GM21390 (cell line): ENCODE measurements at regions not wholly inside any gene's neighbourhood (a gene's known extent, or its start where the extent isn't known, plus 50 kb on each side); places are given as distances from the start of the nearest gene placed in this dataset.
"Not testable (repeated sequence)": the region's sequence is repeated elsewhere in the genome, so short reads cannot be mapped to it uniquely, and the experiment has no call there.

Experiments used
- ATAC-seq: cut with Tn5 transposase; IDR thresholded peaks from one replicate; pipeline ENCODE4 v1.9.1; 2021; ENCODE audit not compliant: unreplicated experiment

DNA sequence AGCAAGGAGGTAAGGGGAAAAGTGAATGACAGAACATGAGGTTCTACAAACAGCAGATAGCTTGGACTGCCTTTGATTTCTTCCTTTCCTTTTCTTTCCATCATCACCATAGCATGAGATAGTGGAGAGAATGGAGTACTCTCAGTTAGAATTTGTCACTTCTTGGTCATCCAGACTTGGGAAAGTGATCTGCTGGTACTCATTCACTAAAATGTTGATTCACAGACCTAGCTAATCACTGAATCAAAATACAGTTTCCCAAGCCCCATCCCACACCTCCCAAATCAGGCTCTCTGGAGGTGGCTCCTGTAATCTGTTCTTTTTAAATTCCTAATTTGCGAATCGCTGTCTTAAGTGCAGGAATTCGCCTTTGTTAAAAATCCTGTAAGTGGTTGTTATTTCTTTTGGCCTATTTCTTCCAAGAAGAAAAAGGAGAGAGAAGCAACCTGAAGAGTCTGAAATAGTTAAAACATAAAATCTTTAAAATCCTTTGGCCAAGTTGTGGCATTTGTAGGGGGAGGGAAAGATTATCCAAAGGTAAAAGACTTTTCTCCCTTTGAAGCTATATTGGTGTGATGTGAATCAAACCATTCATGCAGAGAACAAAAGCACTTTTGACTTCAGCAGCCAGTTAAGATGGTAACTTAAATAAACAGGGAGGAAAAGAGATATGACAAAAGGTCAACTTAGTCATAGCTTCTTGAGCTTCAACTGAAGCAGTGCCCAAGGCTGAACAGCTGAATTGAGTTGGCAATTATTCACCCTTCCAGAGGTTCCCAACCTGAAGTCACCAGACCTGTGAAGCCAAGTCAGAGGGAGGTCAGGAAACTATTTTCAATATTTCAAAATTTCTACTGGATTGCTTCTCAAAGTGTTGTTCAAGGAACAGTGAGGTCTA is 255.1 kb upstream of the KRR1 start:
- ATAC-seq, result no peak

DNA sequence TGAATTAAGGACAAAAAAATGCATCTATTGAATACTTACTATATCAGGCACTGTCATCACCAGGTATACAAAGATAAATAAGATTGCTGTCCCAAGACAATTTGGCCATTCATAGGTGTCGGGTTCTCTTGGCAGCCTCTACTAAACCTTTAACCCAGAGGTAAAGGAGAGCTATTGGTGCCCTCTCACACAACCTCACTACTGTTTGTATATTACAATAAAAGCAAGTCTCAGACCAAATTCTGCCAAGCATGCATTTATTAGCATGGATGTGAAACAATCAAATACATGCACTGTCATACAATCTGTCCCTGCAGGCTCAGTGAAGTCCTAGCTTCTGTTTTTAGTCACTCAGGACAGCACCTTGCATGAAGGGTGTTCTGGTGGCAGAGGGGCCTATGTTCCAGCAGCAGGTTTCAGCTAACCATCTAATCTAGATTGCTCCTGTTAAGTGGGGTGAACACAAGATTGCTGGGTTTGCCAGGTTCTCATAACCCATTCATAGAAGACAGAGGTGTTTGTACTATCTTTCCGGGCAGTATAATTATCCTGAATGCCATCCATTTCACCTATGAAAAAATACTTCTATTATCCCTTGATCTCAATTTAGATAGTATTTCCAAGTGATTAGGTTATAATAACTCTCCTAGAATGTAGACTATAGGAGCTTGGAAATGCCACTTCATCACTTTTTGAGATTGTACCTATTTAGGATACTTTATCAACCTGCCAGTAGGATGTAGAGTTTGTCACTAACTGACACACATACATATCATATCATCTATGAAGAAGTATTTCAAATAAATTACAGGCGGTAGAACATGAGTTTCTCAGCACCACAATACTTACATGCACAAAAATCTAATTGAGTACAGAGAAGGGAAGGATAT is 254.0 kb upstream of the KRR1 start:
- ATAC-seq, result no peak

DNA sequence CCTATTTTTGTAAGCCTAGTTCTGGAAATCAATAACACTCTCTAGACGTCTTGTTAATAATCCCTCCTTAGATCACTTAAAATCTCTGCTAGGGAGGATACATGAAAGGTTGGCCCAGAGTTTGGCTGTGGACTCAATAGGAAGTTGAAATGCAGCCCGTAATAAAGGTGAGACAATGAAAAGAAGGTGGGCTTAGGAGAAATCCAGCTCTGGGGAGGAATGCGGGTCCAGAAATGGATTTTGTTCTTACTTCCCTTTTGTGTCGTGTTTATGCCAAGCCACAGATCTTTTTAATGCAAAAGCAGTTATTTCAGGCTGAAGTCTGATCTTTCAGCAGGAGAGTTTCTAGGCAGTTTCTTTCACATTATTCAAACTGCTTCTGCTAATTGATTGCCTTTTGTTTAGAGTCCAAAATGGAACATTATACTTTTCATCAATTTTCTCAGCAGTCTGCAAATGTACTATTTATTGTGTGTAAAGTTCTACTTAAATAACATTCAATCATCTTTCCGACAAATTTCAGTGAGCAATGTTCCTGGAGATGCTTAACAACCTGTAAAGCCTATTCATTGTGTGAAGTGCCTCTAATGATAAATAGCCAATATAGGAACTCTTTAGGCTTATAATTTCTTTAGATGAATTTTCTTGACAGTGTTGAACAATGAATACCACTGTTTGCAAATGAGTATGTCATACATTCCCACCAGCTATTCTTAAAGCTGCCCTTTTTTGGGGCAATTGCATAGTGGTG is 252.9 kb upstream of the KRR1 start:
- no peak for ATAC-seq

DNA sequence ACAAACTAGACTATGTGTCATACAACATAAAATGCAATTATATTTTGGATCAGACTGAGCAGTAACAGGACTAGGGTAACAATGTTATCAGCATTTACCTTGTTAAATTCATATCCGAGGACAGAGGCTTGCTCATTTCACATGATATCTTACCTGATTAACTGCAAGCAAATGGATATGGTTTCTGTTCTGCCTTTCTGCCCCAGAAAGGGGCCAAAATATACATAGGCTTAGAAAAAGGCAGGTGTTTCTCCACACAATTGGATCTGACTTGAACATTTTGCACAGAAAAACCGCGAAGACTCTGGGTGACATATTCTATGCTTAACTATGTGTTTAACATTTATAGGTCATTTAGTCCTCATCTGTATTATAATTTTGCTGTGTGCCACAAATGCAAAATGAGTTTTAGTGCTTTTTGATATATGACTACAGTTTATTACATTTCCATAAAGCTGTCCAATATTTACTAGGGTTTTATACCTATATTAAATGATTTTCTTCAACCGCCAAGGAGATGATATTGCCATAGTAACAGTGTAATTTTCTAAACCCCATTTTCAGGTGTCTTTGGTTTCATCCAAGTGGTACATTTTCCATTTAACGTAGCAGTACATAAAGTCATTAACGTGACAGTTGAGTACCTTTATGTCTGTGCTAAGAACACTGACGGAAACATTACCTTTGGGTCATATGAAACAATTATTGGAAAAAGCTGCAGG is 249.3 kb upstream of the KRR1 start:
- ATAC-seq, result no peak

DNA sequence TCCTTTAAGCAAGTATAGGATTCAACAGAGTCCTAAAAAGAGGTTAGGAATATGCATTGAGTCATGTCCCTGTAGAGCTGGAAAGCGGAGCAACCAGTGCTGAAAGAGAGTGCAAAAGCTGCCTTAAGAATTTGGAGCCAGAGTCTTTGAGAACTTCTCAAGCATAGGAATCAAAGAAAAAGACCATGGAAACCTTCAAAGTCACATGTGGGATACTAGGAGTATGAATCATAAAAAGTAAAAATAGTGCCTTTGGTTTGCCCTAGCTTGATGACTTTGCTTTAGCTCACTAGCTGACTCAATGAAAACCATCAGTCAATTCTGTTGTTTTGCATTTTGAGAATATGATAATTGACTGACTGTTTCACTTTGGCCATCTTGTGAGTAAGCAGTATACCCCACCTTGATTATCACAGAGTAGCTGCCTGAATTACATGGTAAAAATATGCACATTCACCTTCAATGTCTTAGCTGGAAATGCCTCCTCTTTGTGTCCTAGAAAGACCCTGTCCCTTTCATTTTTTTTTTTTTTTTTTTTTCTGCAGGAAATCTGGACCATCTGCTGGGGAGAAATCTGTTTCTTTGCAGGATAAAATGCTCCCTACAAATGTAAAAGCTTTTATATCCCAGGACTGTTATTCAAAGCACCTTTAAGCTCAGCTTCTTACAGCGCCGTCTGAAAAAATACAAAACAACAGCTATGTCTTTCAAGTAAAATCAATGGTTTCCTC is 248.6 kb upstream of the KRR1 start:
- ATAC-seq, result no peak

DNA sequence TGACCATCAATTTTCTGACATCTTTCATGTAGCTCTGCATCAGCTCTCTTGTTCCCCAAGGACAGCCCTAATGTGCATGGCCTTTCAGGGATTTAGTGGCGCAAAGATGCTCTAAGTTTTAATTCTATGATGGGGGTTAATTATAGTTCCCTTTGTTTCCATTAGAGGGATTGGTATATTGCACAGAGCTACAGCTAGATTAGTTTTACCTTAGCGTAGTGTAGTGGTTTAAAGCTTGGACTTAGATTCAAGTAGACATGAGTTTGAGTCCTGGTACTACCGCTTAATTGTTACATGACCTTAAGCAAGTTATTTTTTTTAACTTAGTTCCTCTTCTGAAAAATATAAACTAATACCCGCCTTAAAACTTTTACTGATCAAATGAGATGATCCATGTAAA is 247.8 kb upstream of the KRR1 start:
- ATAC-seq, result no peak

DNA sequence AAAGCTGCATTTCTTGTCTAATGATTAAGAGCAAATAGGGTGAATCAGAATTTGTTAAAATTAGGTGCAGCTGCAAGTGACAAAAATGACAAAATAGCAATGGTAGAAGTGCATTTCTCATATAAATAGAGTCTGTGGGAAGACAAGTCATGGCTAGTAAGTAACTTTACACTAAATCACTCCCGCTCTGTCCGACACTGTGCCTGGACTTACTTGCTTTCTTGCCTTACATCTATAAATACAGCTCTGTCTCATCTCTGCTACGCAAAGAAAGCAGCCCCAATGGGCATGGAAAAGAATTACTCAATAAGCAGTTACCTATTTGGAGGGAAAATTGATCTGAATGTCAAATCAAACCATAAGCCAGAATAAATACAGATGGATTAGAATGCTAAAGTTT is 245.4 kb upstream of the KRR1 start:
- no peak for ATAC-seq

DNA sequence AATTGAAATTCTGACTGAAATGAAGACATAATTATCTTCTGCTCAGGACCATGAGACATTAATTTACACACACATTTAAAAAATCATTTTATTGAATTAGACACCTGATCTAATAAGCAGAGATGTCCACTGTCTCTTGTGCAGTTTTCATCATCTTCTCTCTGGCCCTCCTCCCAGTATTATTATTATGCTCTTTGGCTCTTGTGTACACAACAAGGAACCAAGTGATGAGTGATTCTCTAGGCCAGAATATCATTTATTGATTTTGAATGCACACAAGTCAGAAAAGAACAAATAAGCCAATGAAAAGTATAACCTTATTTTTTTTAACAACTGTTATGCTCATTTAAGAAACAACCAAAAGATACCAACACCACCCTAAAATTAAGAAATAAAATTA is 244.7 kb upstream of the KRR1 start:
- ATAC-seq, result no peak

DNA sequence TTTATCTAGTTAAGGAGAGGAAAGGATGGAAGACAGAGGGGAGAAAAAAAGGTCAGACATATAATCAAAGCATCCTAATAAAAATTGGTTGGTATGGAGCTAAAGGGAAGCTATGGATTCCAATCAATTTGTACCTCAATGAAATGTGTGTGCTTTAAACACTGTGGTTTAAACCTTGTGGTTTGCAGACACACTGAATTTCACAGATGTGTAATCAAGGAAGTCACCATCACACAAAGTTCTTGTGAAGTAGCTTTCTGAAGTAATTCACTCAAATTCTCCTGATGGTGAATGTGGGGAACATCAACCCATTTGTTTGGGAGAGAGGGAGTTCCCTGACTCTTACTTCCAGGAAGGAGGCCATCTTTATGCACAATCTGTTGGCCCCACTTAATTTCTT is 243.3 kb upstream of the KRR1 start:
- ATAC-seq, result no peak

DNA sequence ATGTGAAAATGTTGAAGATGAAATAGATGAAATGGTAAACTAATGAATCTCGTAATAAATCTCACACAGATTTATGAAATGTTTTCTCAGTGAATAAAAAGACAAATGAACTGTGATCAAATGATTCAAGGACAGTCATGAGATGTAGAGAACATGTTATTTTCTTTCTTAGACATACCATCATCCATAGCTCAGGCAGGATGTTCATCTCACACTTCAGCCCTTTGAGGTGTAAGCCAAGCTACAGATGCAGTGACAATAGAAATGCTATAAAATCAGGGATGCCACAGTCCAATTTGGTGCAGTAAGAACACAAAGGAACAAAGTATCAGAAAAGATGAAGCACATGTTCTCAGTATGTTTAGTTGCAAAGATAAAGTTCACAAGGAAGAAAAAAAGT is 242.7 kb upstream of the KRR1 start:
- ATAC-seq, result no peak

DNA sequence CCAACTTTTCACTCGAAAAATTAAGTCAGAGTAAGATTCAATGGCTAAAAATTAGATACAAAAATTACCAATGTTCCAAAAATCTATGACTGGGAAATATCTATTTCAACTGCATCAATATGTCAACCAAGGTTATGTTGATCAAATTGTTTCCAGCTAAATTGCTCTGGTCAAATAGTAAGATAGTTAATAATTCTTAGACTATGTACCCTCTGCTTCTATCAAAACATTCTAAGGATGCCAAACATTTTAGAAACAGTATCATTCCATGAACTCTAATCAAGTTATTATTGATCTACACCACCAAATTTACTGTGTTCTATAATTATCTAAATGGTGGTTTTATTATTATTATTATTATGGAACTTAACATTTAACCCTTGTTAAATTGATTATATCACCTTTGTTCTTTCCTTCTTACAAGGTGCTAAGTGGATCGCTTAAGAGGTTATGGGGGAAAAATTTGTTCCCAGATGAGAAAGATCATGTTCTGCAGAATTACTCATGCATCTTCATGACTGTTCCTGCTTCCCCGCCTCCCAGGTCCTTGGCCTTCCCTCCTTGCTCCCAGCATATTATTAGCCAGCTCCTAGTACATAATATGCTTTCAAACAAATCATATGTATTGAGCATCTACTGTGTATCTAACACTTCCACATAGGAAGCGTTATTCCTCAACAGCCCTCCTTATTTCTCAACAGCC is 240.5 kb upstream of the KRR1 start:
- no peak for ATAC-seq

DNA sequence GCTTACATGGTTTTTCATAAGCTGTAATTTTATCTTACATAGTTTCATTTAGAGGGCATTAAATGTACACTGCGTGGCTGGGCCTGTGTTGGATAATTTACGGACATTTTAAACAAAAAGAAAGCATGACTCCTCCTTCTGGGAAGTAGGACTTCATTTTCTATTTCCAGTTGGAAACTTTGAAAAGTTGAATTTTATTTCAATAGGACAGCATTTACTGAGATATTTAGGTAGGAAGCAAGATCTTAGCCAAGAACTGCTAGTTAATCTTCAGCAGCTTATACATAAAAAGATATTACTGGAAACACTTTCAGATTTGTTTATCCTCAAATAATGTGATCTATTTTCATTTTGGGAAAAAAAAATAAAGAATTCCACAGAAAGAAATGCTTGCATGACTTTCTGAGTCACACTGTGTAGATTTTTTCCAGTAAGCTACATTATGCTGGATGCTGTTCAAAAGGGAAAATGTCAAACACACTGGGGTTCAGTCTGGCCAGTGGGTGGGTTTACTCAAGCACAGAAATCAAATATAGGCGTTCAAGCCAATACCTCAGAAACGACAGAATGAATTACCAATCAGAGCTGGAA is 239.4 kb upstream of the KRR1 start:
- no peak for ATAC-seq

DNA sequence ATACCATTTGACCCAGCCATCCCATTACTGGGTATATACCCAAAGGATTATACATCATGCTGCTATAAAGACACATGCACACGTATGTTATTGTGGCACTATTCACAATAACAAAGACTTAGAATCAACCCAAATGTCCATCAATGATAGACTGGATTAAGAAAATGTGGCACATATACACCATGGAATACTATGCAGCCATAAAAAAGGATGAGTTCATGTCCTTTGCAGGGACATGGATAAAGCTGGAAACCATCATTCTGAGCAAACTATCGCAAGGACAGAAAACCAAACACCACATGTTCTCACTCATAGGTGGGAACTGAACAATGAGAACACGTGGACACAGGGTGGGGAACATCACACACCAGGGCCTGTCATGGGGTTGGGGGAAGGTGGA is 237.6 kb upstream of the KRR1 start:
- ATAC-seq, result not testable (repeated sequence)

DNA sequence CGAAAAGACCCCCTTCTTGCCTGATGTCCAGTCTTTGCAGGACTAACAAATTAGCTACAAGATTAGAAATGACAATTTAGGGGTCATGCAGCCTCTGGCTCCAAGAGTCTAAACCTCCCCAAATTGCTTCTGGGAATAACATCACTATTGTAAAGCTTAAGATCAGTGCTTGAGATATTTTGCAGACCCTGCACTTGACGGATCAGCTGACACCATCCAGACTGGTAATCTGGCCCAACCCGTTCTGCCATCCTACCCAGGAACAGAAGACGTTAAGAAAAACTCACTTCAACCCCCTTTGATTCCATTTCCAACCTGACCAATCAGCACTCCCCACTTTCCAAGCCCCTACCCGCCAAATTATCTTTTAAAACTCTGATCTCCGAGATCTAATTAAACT is 236.7 kb upstream of the KRR1 start:
- ATAC-seq, result no peak

DNA sequence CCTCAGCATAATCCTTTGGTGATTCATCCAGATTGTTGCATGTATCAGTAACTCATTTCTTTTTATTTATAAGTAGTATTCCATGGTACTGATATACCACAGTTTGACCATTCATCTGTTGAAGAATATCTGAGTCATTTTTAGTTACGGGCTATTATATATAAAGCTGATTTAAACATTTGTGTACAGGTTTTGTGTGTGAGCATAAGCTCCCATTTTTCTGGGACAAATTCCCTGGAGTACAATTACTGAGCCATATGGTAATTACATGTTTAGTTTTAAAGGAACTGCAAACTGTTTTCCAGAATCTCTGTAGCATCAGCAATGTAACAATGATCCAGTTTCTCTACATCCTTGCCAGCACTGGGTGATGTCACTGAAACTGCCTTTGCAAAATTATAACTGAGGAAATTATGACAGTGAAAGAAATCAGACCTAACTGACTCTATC is 236.2 kb upstream of the KRR1 start:
- no peak for ATAC-seq

DNA sequence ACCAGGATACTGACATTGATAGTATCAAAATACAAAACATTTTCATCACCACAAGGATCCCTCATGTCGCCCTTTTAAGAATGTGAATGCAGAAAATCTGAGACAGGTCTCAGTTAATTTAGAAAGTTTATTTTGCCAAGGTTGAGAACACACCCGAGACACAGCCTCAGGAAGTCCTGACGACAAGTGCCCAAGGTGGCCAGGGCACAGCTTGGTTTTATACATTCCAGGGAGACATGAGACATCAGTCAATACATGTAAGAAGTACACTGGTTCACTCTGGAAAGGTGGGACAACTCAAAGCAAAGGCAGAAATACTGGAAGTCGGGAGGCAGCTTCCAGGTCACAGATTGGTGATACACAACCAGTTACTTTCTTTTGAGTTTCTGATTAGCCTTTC is 235.2 kb upstream of the KRR1 start:
- no peak for ATAC-seq

DNA sequence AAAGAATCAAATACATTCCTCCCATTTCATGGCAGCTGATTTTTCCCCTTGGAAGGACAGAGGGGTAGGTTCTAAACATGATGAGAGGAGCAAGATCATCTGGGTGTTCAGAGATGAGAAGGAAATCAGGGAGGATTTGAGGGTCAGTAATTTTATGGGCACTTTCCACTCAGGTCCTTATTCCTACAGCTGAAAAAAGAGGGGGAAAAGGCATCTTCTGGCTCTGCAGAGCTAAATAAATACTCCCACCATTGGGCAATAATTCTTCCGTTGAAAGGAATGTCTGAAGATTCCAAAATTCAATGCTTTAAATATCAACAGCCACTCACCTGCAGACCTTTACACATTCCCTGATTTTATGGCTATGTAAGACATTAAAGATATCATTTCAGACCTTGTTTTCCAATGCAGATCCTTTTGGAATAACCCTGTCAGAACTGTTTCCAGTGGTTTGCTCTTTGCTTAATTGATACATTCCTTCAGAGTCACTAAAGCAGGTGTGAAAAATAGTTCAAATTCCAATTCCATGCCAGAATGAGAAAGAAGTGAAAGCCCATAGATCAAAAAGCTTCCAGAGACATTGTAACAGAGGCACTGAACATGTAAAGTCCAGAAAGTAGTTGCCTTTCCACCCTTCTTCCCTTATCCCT is 233.3 kb upstream of the KRR1 start:
- no peak for ATAC-seq

DNA sequence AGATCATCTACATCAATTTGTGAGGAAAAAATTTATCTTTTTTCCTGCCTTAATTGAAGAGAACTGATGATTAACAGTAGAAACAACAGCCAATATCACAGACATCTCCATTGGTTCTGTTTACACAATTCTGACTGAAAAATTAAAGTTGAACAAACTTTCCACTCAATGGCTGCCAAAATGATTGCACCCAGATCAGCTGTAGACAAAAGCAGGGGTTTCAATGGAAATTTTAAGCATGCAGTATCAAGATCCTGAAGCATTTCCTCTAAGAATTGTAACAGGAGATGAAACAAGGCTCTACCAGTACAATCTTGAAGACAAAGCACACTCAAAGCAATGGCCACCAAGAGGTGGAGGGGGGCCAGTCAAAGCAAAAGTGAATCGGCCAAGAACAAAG is 231.6 kb upstream of the KRR1 start:
- no peak for ATAC-seq

DNA sequence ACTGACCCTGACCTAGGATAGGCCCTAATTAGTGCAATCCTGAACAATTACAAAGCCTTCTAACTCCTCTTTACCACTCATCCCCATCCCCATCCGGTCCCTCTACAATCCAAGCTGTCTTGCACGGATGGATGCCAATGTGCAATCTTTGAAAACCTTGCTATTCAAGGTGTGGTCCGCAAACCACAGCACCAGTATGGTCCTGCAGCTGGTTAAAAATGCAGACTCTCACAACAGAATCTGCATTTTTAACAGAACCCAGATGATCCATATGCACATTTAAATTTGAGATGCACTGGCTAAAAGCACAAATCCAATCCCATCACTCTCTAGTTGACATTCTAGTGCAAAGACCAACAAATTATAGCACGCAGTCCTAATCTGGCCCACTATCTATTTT is 230.6 kb upstream of the KRR1 start:
- ATAC-seq, result no peak
